GM18520 (cell line): ENCODE measurements at regions not wholly inside any gene's neighbourhood (a gene's known extent, or its start where the extent isn't known, plus 50 kb on each side); places are given as distances from the start of the nearest gene placed in this dataset.
A peak's percentile ranks its signal among the peaks of the same experiment; 100 is the strongest.

Experiments
- ATAC-seq: cut with Tn5 transposase; IDR thresholded peaks from one replicate; pipeline ENCODE4 v1.9.1; 2021; ENCODE audit not compliant: unreplicated experiment

- ATAC-seq, result no peak
These were observed 53.9 kb upstream of the ESR1 start for GRCh38 chr6:151753581-151753980.

- peak; percentile 95 for ATAC-seq
These were observed 50.0 kb upstream of the ESR1 start for GRCh38 chr6:151757506-151757955.
